ENCODE measurements at regions not wholly inside any gene's neighbourhood (a gene's known extent, or its start where the extent isn't known, plus 50 kb on each side); places are given as distances from the start of the nearest gene placed in this dataset.

DNA sequence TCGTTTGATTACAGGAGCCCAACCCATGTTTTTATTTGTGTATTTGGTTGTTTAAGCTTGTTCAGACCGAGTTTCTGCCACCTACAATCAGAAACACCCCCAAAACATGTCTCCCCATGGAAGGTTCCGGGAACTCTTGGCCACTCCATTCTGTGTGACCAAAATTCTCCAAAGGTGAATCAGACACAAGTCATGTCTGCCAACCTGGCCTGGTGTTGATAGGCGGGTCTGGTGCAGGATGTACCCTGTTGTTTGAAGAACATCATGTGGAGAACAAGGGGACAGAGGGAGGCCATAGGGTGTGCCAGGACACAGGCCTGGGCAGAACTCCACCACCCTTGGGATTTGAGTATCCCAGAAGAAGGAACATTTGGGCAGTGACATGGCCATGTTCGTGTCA lies 147.1 kb upstream of the MYL2 start:
- H3K27ac ChIP-seq: no peak overlapping the region
- H3K9ac ChIP-seq: no peak overlapping the region
- no peaks in the 10 kb centered on the region for H3K9me3 ChIP-seq (ENCODE audit: control insufficient read depth, low read length)
- H2AFZ ChIP-seq: no peak overlapping the region
- H3K36me3 ChIP-seq (ENCODE audit: control insufficient read depth, insufficient read depth, low read length): no peaks in the 10 kb centered on the region
- no peaks in the 10 kb centered on the region for H3K27me3 ChIP-seq (ENCODE audit: control insufficient read depth, insufficient read depth, low read length)
- H3K4me3 ChIP-seq (ENCODE audit: low read depth, low read length): no peak overlapping the region
- H3K4me1 ChIP-seq: no peaks in the 10 kb centered on the region
- no peaks in the 10 kb centered on the region for H3K79me2 ChIP-seq
- no peak overlapping the region for H3K4me2 ChIP-seq (ENCODE audit: low read length)
- TF ChIP-seq CTCF (IDR thresholded peaks at IDR 0.05): no peak

DNA sequence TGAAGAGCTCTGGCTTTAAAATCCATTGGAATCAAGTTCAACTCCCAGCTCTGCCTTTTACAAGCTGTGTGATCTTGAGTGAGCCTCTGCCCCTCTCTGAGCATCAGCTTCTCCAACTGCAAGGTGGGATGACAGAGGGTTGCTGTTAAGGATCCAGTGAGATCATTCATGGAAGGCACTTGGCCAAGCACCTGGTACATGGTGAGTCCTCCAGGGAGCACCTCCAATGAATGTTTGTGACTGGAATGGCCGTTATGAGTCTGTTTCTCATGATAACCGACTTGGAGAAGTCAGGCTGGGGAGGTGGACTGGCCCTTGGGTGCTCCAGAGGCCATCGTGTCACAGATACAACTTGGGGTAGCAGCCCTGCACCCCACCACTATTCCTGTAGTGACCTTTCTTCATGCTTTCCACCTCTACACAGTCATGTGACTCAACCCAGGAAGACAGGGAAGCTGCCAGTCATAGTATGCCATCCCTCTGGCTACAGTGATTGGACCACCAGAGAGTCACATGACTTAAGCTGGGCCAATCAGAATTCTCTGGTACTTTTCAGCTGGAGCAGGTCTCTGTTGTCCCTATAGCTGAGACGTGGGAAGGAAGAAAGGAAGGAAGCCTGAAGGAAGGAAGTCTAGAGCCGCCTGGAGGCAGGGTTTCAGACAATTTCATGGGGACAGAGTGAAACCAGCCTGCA lies 146.5 kb upstream of the MYL2 start:
- H2AFZ ChIP-seq: no peak overlapping the region
- H3K27ac ChIP-seq: no peak overlapping the region
- no peaks in the 10 kb centered on the region for H3K27me3 ChIP-seq (ENCODE audit: control insufficient read depth, insufficient read depth, low read length)
- no peak for TF ChIP-seq CTCF (IDR thresholded peaks at IDR 0.05)
- no peak overlapping the region for H3K4me3 ChIP-seq (ENCODE audit: low read depth, low read length)
- H3K36me3 ChIP-seq (ENCODE audit: control insufficient read depth, insufficient read depth, low read length): no peaks in the 10 kb centered on the region
- H3K4me2 ChIP-seq (ENCODE audit: low read length): no peak overlapping the region
- H3K9me3 ChIP-seq (ENCODE audit: control insufficient read depth, low read length): no peaks in the 10 kb centered on the region
- H3K9ac ChIP-seq: no peak overlapping the region
- H3K79me2 ChIP-seq: no peaks in the 10 kb centered on the region
- no peaks in the 10 kb centered on the region for H3K4me1 ChIP-seq

- H3K9me3 ChIP-seq (ENCODE audit: control insufficient read depth, low read length): no peaks in the 10 kb centered on the region
- no peak overlapping the region for H2AFZ ChIP-seq
- no peak overlapping the region for H3K9ac ChIP-seq
- no peaks in the 10 kb centered on the region for H3K36me3 ChIP-seq (ENCODE audit: control insufficient read depth, insufficient read depth, low read length)
- H3K4me3 ChIP-seq (ENCODE audit: low read depth, low read length): no peak overlapping the region
- H3K27ac ChIP-seq: no peak overlapping the region
- H3K4me2 ChIP-seq (ENCODE audit: low read length): no peak overlapping the region
- no peak for TF ChIP-seq CTCF (IDR thresholded peaks at IDR 0.05)
- no peaks in the 10 kb centered on the region for H3K27me3 ChIP-seq (ENCODE audit: control insufficient read depth, insufficient read depth, low read length)
- no peaks in the 10 kb centered on the region for H3K4me1 ChIP-seq
- no peaks in the 10 kb centered on the region for H3K79me2 ChIP-seq
Observed at GRCh38 chr12:111064982-111065381, 144.6 kb upstream of the MYL2 start.

- Histone ChIP-seq H2AFZ (no peak overlapping the region), H3K27me3 (ENCODE audit: control insufficient read depth, insufficient read depth, low read length) (no peaks in the 10 kb centered on the region), H3K36me3 (ENCODE audit: control insufficient read depth, insufficient read depth, low read length) (no peaks in the 10 kb centered on the region), H3K27ac (no peak overlapping the region), H3K9ac (no peak overlapping the region), H3K4me2 (ENCODE audit: low read length) (no peak overlapping the region), H3K4me1 (no peaks in the 10 kb centered on the region), H3K79me2 (no peaks in the 10 kb centered on the region), H3K9me3 (ENCODE audit: control insufficient read depth, low read length) (no peaks in the 10 kb centered on the region), H3K4me3 (ENCODE audit: low read depth, low read length) (no peak overlapping the region)
- no peak for TF ChIP-seq CTCF (IDR thresholded peaks at IDR 0.05)
Observed at GRCh38 chr12:111064154-111064553, 143.8 kb upstream of the MYL2 start.
